ENCODE measurements at regions not wholly inside any gene's neighbourhood (a gene's known extent, or its start where the extent isn't known, plus 50 kb on each side); places are given as distances from the start of the nearest gene placed in this dataset.

- Histone ChIP-seq H3K27ac (ENCODE audit: low read length) (peak overlapping the region; percentile 57), H3K27me3 (ENCODE audit: control insufficient read depth, insufficient read depth, low read length) (no peaks in the 10 kb centered on the region), H3K4me1 (ENCODE audit: control insufficient read depth, insufficient read depth, low read length) (peaks cover 6% of the 10 kb centered on the region), H3K4me3 (ENCODE audit: low read length) (no peak overlapping the region), H3K9me3 (ENCODE audit: control insufficient read depth, low read depth, low read length) (no peaks in the 10 kb centered on the region), H3K36me3 (ENCODE audit: control insufficient read depth, insufficient read depth, low read length) (no peaks in the 10 kb centered on the region)
- DNase-seq: peak in 1 of 2 donors; percentile 14
- no CpG with 5 or more reads among the region's 1 CpG for whole genome bisulfite sequencing (ENCODE audit: insufficient coverage, low lambda C conversion rate)
Observed at GRCh38 chr1:199776768-199777497, 250.6 kb upstream of the NR5A2 start.

- peak; percentile 84 to 92 for DNase-seq
- no peak overlapping the region for H3K4me3 ChIP-seq (ENCODE audit: low read length)
- H3K27ac ChIP-seq (ENCODE audit: low read length): peak overlapping the region; percentile 30
- H3K27me3 ChIP-seq (ENCODE audit: control insufficient read depth, insufficient read depth, low read length): no peaks in the 10 kb centered on the region
- WGBS (ENCODE audit: insufficient coverage, low lambda C conversion rate): 0% methylated on average over 1 of the region's 3 CpGs
- H3K9me3 ChIP-seq (ENCODE audit: control insufficient read depth, low read depth, low read length): no peaks in the 10 kb centered on the region
- H3K4me1 ChIP-seq (ENCODE audit: control insufficient read depth, insufficient read depth, low read length): peaks cover 6% of the 10 kb centered on the region
- H3K36me3 ChIP-seq (ENCODE audit: control insufficient read depth, insufficient read depth, low read length): no peaks in the 10 kb centered on the region
Observed at GRCh38 chr1:199778324-199778955, 249.1 kb upstream of the NR5A2 start.

DNA sequence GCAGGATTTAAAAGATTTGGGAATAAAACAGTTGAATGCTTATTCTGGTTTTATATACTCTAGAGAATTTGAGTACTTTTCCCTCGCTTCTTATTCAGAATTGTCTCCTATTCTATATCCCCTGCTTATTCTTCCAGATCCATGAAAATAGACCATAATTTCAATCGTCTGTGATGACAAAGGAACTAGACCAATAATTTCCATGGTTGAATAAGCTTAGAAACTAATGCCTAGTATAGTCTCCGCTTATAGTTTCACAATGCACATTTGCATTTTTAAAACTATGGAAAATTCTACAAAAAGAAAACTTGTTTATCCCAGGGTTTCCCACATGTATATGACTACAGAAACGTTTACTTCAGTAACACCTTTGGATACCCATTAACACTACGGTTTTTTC, 247.4 kb upstream of the NR5A2 start:
- no peak overlapping the region for H3K4me3 ChIP-seq (ENCODE audit: low read length)
- 91% methylated on average over 3 of the region's 5 CpGs for WGBS (ENCODE audit: insufficient coverage, low lambda C conversion rate)
- H3K27me3 ChIP-seq (ENCODE audit: control insufficient read depth, insufficient read depth, low read length): no peaks in the 10 kb centered on the region
- H3K36me3 ChIP-seq (ENCODE audit: control insufficient read depth, insufficient read depth, low read length): no peaks in the 10 kb centered on the region
- peaks cover 6% of the 10 kb centered on the region for H3K4me1 ChIP-seq (ENCODE audit: control insufficient read depth, insufficient read depth, low read length)
- no peak overlapping the region for H3K27ac ChIP-seq (ENCODE audit: low read length)
- H3K9me3 ChIP-seq (ENCODE audit: control insufficient read depth, low read depth, low read length): no peaks in the 10 kb centered on the region
- no peak for DNase-seq

GRCh38 chr1:199780948-199781670, 246.4 kb upstream of the NR5A2 start:
- no peaks in the 10 kb centered on the region for H3K9me3 ChIP-seq (ENCODE audit: control insufficient read depth, low read depth, low read length)
- no peak overlapping the region for H3K27ac ChIP-seq (ENCODE audit: low read length)
- no peak for DNase-seq
- WGBS (ENCODE audit: insufficient coverage, low lambda C conversion rate): 100% methylated on average over 1 of the region's 2 CpGs
- H3K4me3 ChIP-seq (ENCODE audit: low read length): no peak overlapping the region
- H3K36me3 ChIP-seq (ENCODE audit: control insufficient read depth, insufficient read depth, low read length): no peaks in the 10 kb centered on the region
- H3K4me1 ChIP-seq (ENCODE audit: control insufficient read depth, insufficient read depth, low read length): peaks cover 6% of the 10 kb centered on the region
- no peaks in the 10 kb centered on the region for H3K27me3 ChIP-seq (ENCODE audit: control insufficient read depth, insufficient read depth, low read length)

DNA sequence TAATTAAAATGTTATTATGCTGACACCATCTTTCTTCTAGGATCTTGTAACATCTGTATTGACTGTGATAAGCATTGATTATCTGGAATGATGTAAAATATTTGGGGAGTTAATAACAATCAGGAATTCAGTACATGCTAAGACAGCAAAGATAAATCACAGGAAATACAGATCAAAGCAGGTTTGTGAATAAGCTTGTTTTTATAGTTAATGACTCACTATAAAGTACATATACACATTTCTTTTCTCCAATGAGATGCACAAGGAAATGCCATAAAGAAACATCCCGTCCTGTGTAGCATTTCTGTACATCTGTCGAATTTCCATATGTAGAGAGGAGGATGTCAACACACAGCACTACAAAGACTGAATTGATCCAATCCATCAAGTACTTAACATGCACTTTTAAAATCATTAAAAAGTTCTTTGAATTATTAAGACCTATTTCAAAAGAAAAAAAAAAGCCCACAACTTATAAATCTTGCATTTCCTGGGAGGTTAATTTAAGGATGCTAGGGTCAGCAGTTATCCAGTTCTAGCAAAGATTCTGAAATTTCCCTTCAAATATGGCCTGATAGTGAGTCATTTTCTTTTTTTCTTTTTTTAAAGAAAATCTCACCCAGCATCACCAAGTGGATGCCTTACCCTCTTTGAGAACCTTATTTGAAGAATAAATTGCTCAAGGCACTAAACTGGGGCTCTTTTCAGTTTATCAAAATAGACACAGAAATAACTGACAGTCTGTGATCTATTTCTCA, 243.2 kb upstream of the NR5A2 start:
- H3K27me3 ChIP-seq (ENCODE audit: control insufficient read depth, insufficient read depth, low read length): no peaks in the 10 kb centered on the region
- H3K9me3 ChIP-seq (ENCODE audit: control insufficient read depth, low read depth, low read length): no peaks in the 10 kb centered on the region
- 54% methylated on average over 2 of the region's 2 CpGs for WGBS (ENCODE audit: insufficient coverage, low lambda C conversion rate)
- H3K4me3 ChIP-seq (ENCODE audit: low read length): no peak overlapping the region
- H3K27ac ChIP-seq (ENCODE audit: low read length): no peak overlapping the region
- no peak for DNase-seq
- H3K36me3 ChIP-seq (ENCODE audit: control insufficient read depth, insufficient read depth, low read length): no peaks in the 10 kb centered on the region
- H3K4me1 ChIP-seq (ENCODE audit: control insufficient read depth, insufficient read depth, low read length): no peaks in the 10 kb centered on the region

- peak in 1 of 2 donors; percentile 17 for DNase-seq
Observed at GRCh38 chr1:199786695-199787094, 240.8 kb upstream of the NR5A2 start.

GRCh38 chr1:199789141-199789540, 238.4 kb upstream of the NR5A2 start:
- DNase-seq: no peak
- Histone ChIP-seq H3K36me3 (ENCODE audit: control insufficient read depth, insufficient read depth, low read length) (no peaks in the 10 kb centered on the region), H3K27me3 (ENCODE audit: control insufficient read depth, insufficient read depth, low read length) (no peaks in the 10 kb centered on the region), H3K9me3 (ENCODE audit: control insufficient read depth, low read depth, low read length) (no peaks in the 10 kb centered on the region), H3K27ac (ENCODE audit: low read length) (no peak overlapping the region), H3K4me3 (ENCODE audit: low read length) (no peak overlapping the region), H3K4me1 (ENCODE audit: control insufficient read depth, insufficient read depth, low read length) (peaks cover 2% of the 10 kb centered on the region)
- no CpG with 5 or more reads among the region's 1 CpG for WGBS (ENCODE audit: insufficient coverage, low lambda C conversion rate)

More at GRCh38 chr1:199786695-199787094, 240.8 kb upstream of the NR5A2 start:
- Histone ChIP-seq H3K4me1 (ENCODE audit: control insufficient read depth, insufficient read depth, low read length) (no peaks in the 10 kb centered on the region), H3K27me3 (ENCODE audit: control insufficient read depth, insufficient read depth, low read length) (no peaks in the 10 kb centered on the region), H3K4me3 (ENCODE audit: low read length) (no peak overlapping the region), H3K27ac (ENCODE audit: low read length) (no peak overlapping the region), H3K36me3 (ENCODE audit: control insufficient read depth, insufficient read depth, low read length) (no peaks in the 10 kb centered on the region), H3K9me3 (ENCODE audit: control insufficient read depth, low read depth, low read length) (no peaks in the 10 kb centered on the region)
- WGBS (ENCODE audit: insufficient coverage, low lambda C conversion rate): 80% methylated on average over 2 of the region's 3 CpGs

DNA sequence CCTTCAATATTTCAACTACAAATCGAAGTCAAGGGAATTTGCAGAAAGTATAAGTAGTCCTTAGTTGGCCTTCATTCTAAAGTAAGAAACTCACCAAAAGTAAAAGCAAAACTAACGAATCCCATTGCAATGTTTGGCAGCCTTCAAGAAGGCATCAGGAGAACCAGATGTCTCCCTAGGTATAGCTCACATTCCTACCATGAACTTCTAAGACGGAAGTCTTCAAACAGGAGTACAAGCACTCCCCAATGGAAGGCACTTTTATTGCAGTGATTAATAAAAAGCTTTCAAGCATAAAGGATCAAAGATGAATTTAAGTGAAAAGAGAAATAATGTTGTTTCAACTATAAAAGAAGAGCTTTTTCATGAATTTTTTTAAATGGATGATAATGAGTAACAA, 236.0 kb upstream of the NR5A2 start:
- Histone ChIP-seq H3K27me3 (ENCODE audit: control insufficient read depth, insufficient read depth, low read length) (no peaks in the 10 kb centered on the region), H3K9me3 (ENCODE audit: control insufficient read depth, low read depth, low read length) (no peaks in the 10 kb centered on the region), H3K36me3 (ENCODE audit: control insufficient read depth, insufficient read depth, low read length) (no peaks in the 10 kb centered on the region), H3K4me3 (ENCODE audit: low read length) (no peak overlapping the region), H3K4me1 (ENCODE audit: control insufficient read depth, insufficient read depth, low read length) (peaks cover 2% of the 10 kb centered on the region), H3K27ac (ENCODE audit: low read length) (no peak overlapping the region)
- no CpG with 5 or more reads among the region's 3 CpGs for WGBS (ENCODE audit: insufficient coverage, low lambda C conversion rate)
- no peak for DNase-seq

DNA sequence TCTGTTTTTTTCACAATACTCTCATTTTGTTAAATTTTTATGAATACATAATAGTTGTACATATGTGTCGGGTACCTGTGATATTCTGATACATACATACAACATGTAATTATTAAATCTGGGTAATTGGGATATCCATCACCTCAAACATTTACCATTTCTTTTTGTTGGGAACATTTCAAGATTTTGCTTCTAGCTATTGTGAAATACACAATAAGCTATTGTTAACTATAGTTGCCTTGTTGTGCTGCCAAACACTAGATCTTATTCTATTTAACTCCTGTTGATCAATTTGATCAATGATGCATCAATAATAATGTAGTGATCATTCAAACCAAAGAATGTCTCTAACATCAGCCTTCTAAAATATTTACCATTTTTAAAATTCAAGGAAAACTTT, 234.6 kb upstream of the NR5A2 start:
- Histone ChIP-seq H3K27me3 (ENCODE audit: control insufficient read depth, insufficient read depth, low read length) (no peaks in the 10 kb centered on the region), H3K4me1 (ENCODE audit: control insufficient read depth, insufficient read depth, low read length) (peaks cover 2% of the 10 kb centered on the region), H3K9me3 (ENCODE audit: control insufficient read depth, low read depth, low read length) (no peaks in the 10 kb centered on the region), H3K27ac (ENCODE audit: low read length) (no peak overlapping the region), H3K4me3 (ENCODE audit: low read length) (no peak overlapping the region), H3K36me3 (ENCODE audit: control insufficient read depth, insufficient read depth, low read length) (no peaks in the 10 kb centered on the region)
- WGBS (ENCODE audit: insufficient coverage, low lambda C conversion rate): 100% methylated on average over 1 of the region's 1 CpG
- no peak for DNase-seq
